ENCODE measurements at regions not wholly inside any gene's neighbourhood (a gene's known extent, or its start where the extent isn't known, plus 50 kb on each side); places are given as distances from the start of the nearest gene placed in this dataset.
A peak's percentile ranks its signal among the peaks of the same experiment; 100 is the strongest.

- DNase-seq (ENCODE audit: low read depth) = no peak
Measured at GRCh38 chr6:14731611-14732010, 514.3 kb upstream of the JARID2 start.

GRCh38 chr6:14732226-14732843 is 513.5 kb upstream of the JARID2 start:
- DNase-seq (ENCODE audit: low read depth) = no peak

GRCh38 chr6:14732844-14733757 is 512.8 kb upstream of the JARID2 start:
- no peak for DNase-seq (ENCODE audit: low read depth)

- no peak for DNase-seq (ENCODE audit: low read depth)
Measured at GRCh38 chr6:14734052-14734415, 511.8 kb upstream of the JARID2 start.

- DNase-seq (ENCODE audit: low read depth) = no peak
Measured at GRCh38 chr6:14734416-14735340, 511.2 kb upstream of the JARID2 start.

GRCh38 chr6:14735956-14736486 is 509.8 kb upstream of the JARID2 start:
- no peak for DNase-seq (ENCODE audit: low read depth)

GRCh38 chr6:14736554-14736953 is 509.3 kb upstream of the JARID2 start:
- DNase-seq (ENCODE audit: low read depth) = no peak

- DNase-seq (ENCODE audit: low read depth) = no peak
Measured at GRCh38 chr6:14738497-14738896, 507.4 kb upstream of the JARID2 start.

- no peak for DNase-seq (ENCODE audit: low read depth)
Measured at GRCh38 chr6:14738933-14739332, 506.9 kb upstream of the JARID2 start.

- DNase-seq (ENCODE audit: low read depth) = no peak
Measured at GRCh38 chr6:14739827-14740226, 506.0 kb upstream of the JARID2 start.

- no peak for DNase-seq (ENCODE audit: low read depth)
Measured at GRCh38 chr6:14742171-14742570, 503.7 kb upstream of the JARID2 start.

GRCh38 chr6:14742680-14743079 is 503.2 kb upstream of the JARID2 start:
- DNase-seq (ENCODE audit: low read depth) = no peak

GRCh38 chr6:14743144-14743473 is 502.8 kb upstream of the JARID2 start:
- no peak for DNase-seq (ENCODE audit: low read depth)

- peak; percentile 98 for DNase-seq (ENCODE audit: low read depth)
Measured at GRCh38 chr6:14743474-14744211, 502.2 kb upstream of the JARID2 start.

- DNase-seq (ENCODE audit: low read depth) = no peak
Measured at GRCh38 chr6:14744212-14744556, 501.7 kb upstream of the JARID2 start.

GRCh38 chr6:14746139-14746837 is 499.6 kb upstream of the JARID2 start:
- no peak for DNase-seq (ENCODE audit: low read depth)

GRCh38 chr6:14747881-14748520 is 497.9 kb upstream of the JARID2 start:
- DNase-seq (ENCODE audit: low read depth) = no peak

GRCh38 chr6:14748679-14749078 is 497.2 kb upstream of the JARID2 start:
- no peak for DNase-seq (ENCODE audit: low read depth)

GRCh38 chr6:14750059-14750661 is 495.7 kb upstream of the JARID2 start:
- no peak for DNase-seq (ENCODE audit: low read depth)

- DNase-seq (ENCODE audit: low read depth) = no peak
Measured at GRCh38 chr6:14751645-14752175, 494.2 kb upstream of the JARID2 start.

Data from HS-5 (cell line).